ENCODE measurements at regions not wholly inside any gene's neighbourhood (a gene's known extent, or its start where the extent isn't known, plus 50 kb on each side); places are given as distances from the start of the nearest gene placed in this dataset.

DNA sequence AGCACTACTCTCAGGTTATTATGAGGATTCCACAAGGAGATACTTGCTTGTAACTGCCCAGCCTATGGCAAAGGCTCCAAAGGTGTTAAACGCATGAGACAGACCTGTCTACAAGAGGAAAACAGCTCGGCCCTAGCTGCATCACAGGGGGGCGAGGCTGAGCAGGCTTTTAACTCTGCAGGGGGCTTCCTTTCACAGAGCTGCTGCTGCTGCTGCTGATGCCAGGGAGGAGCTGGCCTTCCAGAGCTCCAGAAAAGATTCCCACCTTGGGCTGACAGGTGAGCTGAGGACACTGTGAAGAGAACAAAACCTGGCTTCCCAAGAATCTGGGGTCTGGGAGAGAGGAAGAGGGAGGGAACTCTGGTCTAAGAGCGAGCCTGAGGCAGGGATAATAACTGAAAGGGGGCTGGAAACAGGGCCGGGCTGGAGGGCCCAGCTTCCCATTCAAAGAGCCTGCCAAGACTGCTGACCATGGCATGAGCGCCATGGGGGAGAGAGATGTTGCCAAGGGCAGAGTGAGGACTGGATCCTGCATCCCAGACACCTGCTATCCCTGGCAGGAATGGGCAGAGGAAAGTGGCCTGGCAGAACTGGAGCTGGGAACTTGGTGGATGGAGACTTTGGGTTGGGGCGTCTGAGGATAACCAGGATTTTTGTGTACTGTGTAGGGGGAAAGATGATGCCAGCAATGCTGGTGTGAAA is 211.1 kb upstream of the LRFN2 start:
- DNase-seq (ENCODE audit: low spot score), result no peak

DNA sequence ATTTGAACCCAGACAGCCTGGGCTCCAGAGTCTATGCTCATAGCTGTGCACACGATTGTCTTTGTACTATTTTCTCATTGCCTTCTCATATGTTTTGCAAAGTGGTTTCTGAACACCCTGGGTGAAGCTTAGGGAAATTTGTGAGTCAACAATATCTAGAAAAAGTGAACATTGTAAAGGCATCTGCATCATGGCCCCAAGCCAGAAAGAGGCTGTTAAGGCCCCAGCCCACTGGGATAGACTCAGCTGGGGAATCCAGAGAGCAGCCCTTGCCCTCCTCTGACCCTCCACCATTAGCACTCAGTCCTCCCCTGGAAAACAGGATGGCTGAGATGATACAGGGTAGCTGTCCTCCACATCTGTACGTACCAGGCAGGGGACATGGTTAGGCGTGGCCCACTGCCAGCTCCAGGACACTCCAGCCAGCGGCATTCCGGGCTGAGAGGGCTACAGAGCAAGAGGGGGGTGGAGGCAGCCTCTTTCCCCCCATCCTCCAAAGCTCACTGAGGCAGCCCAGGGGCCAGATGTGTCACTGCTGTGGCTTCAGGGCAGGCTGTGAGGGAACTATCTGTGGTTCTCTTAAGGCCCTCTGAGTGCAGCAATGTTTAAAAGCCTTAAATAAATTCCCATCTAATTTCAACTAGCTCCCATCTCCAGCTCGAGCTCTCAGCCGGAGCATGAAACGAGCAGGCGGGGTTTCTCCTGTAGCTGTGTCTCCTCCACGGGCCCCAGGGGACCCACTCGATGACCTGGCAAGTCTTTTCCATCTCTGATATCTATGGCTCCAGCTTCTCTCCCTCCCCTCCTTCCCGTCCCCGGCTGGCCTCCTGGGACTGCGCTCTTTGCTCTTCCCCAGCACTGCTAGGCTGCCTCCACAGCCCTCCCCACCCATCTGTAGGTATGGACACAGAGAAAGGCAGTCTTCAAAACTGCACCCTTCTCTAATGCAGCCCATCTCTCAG is 209.4 kb upstream of the LRFN2 start:
- no peak for DNase-seq (ENCODE audit: low spot score)

DNA sequence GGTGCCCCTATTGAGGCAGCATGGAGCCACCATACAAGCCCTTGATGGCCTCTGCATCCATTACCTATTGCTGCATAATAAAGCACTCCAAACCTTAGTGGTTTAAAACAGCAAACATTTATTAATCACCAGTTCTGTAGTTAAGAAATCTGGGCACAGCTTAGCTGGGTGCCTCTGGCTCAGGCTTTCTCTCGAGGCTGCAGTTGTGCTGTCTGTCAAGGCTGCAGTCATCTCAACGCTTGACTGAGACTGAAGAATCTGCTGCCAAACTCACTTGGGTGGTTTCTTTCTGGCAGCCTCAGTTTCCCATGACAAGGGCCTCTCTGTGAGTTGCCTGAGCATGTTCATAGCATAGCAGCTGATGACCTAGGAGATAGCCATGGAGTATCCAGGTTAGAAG is 207.4 kb upstream of the LRFN2 start:
- DNase-seq (ENCODE audit: low spot score), result no peak

DNA sequence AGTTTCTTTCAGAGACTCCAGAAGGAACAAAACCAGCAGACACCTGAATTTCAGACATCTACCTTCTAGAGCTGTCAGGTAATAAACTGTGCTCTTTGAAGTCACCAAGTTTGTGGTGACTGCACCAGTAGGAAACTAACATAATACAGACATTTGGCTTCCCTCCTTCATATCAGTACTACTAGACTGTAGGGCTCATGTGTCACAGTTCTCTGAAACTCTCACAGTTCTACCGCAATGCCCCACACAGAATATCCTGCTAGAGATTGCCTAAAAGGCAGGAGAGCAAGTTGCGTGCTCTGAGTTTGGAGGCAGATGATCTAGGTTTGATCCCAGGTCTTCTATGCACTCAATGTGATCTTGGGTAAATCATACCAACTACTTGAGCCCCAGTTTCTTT is 205.0 kb upstream of the LRFN2 start:
- no peak for DNase-seq (ENCODE audit: low spot score)

DNA sequence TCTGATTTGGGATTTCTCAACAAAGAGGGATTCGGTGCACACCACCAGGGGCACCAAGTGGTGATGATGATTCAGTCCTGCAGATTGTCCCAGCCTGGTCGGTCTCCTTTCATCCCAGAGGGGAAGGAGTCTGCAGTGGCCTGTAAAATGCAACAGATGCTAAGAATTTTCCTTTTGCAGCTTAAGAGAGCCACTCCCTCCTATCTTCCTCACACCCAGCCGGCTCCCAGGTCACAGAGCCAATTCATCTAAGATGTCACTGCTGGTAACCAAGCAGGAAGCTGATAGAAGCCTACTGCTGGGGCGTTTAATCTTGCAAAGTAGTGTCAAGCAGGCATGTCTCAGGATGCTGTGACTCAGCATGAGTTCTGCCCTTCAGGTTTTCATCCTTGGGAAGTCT is 203.8 kb upstream of the LRFN2 start:
- DNase-seq (ENCODE audit: low spot score), result no peak

DNA sequence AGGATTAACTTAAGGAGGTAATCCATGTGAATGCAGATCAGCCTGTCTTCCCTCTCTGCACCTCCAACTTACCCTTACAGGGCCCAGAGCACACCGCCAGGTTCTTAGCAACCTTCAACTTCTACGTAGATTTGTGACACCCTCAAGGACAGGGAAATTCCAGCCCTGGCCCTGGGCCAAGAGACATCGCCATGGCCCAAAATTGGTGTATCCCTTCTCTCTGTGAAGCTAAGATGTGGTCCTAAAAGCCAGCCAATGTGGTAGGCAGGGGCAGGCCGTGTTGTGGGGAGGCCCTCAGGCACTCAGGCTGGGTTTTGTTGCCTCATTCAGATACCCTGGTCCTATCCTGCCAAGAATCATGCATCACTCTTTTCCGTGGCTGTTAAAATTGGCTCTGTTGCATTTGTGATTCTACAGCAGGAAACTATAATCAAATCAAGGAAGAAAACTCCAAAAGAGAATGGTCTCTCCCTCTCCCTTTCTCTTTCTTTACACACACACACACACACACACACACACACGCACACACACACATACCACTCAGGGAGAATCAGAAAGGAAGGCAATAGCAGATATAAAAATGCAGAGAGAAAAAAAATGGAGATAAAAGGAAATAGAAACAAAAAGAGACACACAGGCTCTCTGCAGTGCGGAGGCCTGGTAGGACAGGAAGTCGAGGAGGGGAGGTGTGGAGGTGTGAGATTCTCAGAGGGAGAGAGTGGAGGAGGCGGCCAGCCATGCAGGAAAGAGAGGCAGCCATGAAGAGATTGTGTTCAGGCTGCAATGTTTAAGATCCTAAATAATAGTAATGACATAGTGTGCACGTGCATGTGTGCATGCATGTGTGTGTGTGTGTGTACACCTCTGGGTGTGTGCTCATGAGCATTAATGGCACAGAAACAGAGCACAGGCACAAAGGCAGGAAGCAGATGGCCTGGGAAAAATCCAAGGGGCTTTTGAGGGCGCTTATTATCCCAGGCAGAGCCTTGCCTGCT is 201.8 kb upstream of the LRFN2 start:
- DNase-seq (ENCODE audit: low spot score), result no peak

DNA sequence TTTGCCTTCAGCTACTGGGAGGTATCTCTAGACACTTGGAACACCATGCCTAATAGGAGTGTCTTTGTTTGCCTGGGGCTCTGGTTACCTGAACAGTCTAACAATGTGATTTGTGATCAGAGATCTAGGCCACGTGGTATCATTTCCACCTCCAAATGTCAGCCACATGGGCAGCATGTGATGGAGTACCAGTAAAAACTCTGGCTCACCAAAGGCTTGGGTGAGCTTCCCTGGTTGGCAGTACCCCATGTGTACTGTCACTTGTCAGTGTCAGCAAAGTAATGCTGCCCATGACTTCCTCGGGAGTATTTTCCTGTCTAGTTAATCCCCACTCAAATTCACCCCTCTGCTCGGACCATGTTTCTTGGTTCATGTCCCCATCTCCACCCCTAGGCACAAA is 195.2 kb upstream of the LRFN2 start:
- DNase-seq (ENCODE audit: low spot score), result no peak

DNA sequence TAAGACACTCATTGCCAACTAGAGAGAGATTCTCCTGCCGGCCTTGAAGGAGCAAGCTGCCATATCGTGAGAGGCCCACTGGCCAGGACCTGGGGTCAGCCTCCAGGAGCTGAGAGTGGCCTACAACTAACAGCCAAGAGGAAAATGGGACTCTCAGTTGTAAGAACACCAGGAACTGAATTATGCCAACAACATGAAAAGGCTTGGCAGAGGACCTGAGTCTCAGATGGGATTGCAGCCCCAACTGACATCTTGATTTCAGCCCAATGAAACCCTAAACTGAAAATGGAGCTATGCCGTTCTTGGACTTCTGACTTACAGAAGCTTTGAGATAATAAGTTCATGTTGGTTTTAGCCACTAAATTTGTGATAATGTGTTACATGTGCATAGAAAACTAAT is 193.5 kb upstream of the LRFN2 start:
- no peak for DNase-seq (ENCODE audit: low spot score)

DNA sequence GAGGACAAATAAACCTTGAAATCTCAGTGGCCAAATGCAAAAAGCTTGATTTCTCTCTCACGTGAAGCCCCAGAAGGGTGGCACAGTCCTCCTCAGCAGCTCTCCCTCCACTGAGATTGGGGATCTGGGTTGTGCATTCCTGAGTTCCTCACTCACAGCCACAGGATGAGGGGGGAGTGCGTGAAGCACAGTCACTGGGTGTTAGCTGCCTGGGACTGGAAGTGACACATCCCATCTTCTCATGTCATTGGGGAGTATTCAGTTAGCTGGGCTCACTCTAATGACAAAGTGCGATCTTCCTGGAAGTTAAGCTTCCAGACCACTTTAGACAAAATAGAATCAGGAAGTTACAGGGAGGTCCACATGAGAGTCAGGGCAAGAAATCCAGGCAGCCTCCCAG is 192.2 kb upstream of the LRFN2 start:
- no peak for DNase-seq (ENCODE audit: low spot score)

DNA sequence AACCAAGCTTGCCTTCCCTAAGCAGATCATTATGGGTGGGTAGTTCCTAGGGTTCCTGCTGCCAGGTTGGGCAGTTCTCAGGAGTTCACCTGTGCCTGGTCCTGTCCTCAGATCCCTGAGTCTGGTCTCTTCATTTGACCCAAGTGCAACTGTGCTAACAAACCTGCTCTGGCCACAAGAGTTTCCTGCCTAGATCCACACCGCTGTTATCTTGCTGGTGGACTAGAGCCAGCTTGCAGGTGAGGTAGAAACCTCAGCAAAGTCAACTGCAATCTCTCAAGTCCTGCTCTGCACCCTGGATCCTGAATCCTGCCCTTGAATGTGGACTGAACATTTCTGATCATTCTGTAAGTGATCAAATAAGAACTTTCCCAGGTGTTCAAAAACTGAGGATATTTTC is 191.8 kb upstream of the LRFN2 start:
- no peak for DNase-seq (ENCODE audit: low spot score)

DNA sequence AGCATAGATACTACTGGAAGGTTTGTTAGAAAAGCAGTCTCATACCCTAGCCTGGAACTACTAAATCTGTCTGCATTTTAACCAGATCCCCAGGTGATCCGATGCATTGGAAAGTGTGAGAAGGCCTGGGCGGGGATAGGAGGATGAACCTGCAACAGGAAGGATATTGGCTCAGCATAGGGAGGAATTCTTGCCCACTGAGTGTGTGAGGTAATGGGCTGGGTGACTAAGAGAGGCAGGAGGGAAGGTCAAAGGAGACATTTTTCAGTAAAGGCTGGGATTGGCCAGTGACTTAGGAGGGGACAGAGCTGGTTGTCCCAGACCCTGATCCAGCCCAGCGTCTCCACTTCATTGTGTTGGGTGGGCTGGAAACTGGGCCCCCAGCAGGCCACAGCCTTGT is 191.0 kb upstream of the LRFN2 start:
- DNase-seq (ENCODE audit: low spot score), result no peak

DNA sequence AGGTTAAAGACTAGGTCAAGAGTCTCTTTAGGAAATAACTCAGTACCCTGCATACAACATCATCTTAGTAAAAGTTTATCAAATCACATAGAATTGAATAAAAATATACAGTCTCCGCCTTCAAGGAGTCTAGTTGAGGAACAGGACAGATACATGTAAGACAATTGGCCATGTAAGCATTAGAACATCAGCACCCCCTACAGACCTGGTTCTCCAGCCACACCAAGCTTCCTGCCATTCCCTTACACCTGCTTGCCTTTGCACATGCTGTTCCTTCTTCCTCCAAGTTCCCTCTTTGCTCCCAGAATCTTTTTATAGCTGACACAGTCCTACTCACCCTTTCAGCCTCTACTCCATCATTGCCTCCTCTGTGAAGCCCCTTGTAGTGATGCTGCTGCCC is 187.8 kb upstream of the LRFN2 start:
- no peak for DNase-seq (ENCODE audit: low spot score)

DNA sequence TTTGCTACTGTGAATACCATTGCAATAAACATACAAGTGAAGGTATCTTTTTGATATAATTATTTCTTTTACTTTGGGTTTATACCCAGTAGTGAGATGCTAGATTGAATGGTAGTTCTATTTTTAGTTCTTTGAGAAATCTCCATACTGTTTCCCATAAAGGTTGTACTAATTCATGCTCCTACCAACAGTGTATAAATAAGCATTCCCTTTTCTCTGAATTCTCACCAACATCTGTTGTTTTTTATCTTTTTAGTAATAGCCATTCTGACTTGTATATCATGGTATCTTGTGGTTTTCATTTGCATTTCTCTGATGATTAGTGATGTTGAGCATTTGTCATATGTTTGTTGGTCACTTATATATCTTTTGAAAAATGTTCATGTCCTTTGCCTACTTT is 183.6 kb upstream of the LRFN2 start:
- no peak for DNase-seq (ENCODE audit: low spot score)

DNA sequence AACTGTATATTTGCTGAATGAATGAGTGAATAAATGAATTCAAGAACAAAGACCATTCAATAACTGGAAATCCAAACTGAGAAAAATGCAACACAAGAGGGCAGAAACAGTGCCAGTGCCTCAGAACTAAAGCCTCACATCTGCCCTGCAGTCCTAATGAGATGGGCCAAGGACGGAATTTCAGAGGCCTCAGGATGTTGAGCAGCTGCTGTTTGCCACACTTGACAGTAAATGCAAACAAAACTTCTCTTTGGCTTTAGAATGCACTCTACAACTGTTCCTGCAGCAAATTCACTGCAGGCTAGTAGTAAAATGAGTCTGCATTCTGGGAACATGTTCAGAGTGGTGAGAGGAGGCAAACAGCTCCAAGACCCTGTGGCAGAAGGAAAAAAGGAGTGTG is 177.6 kb upstream of the LRFN2 start:
- no peak for DNase-seq (ENCODE audit: low spot score)

DNA sequence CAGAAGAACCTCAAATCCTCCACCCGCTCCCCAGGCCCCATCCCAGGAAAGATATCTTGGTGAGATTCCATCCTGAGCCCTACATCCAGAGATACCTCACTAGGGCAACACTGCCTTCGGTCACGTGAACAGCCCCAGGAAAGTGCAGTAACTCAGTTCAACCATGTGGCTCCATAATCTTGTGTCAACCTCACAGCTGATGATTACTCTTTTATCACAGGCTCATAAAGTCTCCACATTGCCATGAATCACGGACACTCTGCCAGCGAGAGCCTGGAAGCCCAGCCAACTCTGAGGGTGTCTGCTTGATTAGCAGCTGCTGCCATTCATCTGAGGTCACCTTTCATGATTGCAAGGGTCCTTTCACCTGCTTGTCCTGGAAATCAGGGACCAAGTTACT is 175.8 kb upstream of the LRFN2 start:
- DNase-seq (ENCODE audit: low spot score), result no peak

DNA sequence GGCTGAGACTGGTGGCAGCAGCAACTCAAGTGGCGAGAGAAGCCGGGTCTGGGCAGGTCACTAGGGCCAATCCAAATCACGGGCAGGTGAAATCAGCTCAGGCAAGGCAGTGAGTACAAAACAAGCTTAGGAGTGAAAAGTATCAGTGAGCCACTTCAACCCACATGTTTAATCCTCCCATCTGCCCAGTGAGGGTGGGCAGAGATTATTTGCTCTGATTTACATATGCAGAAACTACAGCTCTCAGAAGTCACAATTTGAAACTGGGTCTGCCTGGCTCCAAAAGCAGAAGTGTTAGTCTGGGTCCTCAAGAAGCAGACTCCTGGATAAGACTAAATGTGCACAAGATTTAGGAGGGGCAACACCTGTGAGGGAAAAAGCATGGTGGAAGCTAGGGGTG is 173.7 kb upstream of the LRFN2 start:
- DNase-seq (ENCODE audit: low spot score), result no peak

DNA sequence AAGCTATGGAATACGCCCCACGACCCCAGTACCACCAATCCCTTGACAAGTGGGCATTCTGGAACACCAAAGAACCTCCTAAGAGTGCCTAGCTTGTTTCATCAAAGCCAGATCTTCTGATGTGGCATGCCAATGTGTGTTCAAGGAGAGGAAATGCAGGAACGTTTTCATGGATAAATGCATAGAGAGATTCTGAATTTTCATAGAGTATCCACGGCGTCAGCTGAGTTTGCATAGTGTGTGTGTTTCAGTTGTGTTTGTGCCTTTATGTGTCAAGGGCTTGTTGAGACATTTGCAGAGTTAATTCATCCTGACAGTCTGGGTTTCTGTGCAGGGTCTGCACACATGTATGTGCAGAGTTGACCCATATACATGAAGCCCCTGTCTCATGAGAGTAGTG is 172.7 kb upstream of the LRFN2 start:
- DNase-seq (ENCODE audit: low spot score), result no peak

DNA sequence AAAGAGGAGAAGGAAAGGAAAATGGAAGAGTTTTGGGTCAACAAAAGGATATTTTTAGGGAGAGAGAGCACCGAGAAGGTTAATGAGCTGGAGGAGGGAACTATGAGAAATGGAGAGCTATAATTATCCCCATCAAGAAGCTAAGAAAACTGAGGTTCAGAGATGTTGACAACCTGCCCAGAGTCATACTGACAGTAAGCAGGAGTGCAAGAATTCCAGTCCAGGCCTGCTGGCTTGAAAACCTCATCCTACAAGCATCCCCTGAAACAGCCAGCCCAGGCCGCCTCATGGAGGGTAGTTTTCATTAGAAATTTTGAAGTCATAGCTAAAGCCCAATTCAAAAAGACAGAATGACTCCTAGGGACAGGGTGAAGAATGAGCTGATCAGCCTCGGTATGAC is 172.1 kb upstream of the LRFN2 start:
- DNase-seq (ENCODE audit: low spot score), result no peak

DNA sequence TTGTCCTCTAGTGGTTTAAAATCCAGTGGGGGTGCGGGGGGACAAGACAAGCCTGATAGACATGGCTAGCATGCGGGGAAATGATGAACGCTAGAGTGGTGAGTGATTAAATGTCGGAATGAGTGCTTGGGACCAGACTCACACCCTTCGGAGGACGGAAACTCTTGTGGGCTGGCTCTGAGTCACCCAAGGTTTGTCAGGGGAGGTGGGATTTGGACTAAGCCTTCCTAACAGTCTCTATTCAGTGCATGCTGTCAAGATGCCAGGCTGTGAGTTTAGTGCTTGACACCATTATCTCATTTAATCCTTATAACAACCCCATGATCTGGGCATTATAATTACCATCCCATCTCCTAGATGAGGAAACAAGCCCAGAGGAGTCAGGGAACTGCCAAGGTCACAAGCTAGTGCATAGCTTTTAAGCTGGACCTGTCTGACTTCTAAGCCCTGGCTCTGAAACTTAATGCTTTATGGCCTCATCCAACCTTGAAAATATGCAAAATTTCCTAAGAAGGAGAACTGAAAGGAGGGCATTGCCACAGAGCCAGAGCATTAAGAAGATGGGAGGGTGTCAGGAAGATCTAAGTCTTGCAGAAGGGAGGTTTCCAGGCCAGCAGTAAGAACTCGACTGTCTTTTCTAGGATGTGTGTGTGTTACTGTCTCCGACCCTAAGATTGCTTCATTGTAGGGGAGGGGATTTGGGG is 168.7 kb upstream of the LRFN2 start:
- DNase-seq (ENCODE audit: low spot score), result no peak

DNA sequence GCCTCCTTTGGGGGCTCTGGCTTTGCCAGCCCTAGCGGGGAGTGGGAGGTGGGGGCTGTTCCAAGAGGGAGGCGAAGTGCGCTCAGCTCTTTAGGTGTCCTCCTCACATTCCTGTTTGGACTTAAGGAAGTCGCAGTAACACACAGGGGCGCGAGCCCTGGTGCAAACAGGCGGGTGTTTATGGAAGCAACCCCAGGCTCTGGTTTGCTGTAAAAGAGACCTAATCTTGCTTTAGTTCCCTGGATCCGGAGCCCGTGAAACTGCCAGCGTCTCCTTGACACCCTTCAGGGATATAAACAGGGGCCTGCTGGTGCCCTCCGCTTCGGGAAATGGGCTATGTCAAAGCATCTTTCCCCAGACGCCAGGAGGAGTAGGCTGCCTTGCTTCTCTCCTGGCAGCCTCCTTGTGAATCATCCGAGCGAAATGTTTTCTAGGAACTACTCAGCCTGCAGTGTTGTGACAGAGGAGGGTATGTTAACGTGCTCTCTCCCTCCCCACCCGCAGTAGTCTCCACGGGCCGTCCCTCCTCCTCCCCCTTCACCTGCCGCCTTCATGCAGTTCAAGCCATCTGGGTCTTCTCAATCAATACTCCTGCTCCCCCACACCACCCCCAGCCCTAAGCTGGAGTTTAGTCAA is 168.0 kb upstream of the LRFN2 start:
- no peak for DNase-seq (ENCODE audit: low spot score)

Data from HT-29 (cell line).